IMR-90 (cell line): ENCODE measurements at regions not wholly inside any gene's neighbourhood (a gene's known extent, or its start where the extent isn't known, plus 50 kb on each side); places are given as distances from the start of the nearest gene placed in this dataset.

Experiments used
- FOS ChIP-seq: fragments of 150-350 bp; IDR thresholded peaks from 2 replicates; pipeline ENCODE4 v1.6.1; 2016; ENCODE audit warnings: low read depth, low read length
- MAZ ChIP-seq: IDR thresholded peaks from 2 replicates; pipeline ENCODE4 v1.6.1; 2012; ENCODE audit warnings: low read depth, mild to moderate bottlenecking, low read length, improper control_type of control experiment, moderate library complexity, borderline replicate concordance
- RCOR1 ChIP-seq: IDR thresholded peaks from 2 replicates; pipeline ENCODE4 v1.6.1; 2012; ENCODE audit warnings: mild to moderate bottlenecking, low read length, improper control_type of control experiment; ENCODE audit not compliant: insufficient replicate concordance
- SMC3 ChIP-seq: fragments of 150-350 bp; IDR thresholded peaks from 2 replicates; pipeline ENCODE4 v1.6.1; 2016; ENCODE audit warnings: low read depth, mild to moderate bottlenecking, antibody characterized with exemption, low read length, moderate library complexity
- USF2 ChIP-seq: fragments of 150-350 bp; IDR thresholded peaks from 2 replicates; pipeline ENCODE4 v1.6.1; 2017; ENCODE audit warnings: mild to moderate bottlenecking, antibody characterized with exemption, low read length, low read depth
- TF ChIP-seq, protein P1 (sequence below): conservative IDR thresholded peaks from 2 replicates; pipeline ENCODE4 v1.5.1; 2012; ENCODE audit warnings: mild to moderate bottlenecking, low read depth, low read length, improper control_type of control experiment
- TF ChIP-seq, protein P2 (sequence below): fragments of 150-350 bp; IDR thresholded peaks from 2 replicates; pipeline ENCODE4 v1.6.1; 2016; ENCODE audit warnings: low read depth, mild to moderate bottlenecking, low read length, moderate library complexity, borderline replicate concordance

GRCh38 chr3:124643453-124643852 is 86.8 kb upstream of the UMPS start:
- TF ChIP-seq, protein P1, sequence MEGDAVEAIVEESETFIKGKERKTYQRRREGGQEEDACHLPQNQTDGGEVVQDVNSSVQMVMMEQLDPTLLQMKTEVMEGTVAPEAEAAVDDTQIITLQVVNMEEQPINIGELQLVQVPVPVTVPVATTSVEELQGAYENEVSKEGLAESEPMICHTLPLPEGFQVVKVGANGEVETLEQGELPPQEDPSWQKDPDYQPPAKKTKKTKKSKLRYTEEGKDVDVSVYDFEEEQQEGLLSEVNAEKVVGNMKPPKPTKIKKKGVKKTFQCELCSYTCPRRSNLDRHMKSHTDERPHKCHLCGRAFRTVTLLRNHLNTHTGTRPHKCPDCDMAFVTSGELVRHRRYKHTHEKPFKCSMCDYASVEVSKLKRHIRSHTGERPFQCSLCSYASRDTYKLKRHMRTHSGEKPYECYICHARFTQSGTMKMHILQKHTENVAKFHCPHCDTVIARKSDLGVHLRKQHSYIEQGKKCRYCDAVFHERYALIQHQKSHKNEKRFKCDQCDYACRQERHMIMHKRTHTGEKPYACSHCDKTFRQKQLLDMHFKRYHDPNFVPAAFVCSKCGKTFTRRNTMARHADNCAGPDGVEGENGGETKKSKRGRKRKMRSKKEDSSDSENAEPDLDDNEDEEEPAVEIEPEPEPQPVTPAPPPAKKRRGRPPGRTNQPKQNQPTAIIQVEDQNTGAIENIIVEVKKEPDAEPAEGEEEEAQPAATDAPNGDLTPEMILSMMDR, result no peak
- TF ChIP-seq SMC3, result no peak
- TF ChIP-seq USF2, result no peak
- no peak for TF ChIP-seq MAZ
- TF ChIP-seq FOS, result no peak
- TF ChIP-seq, protein P2, sequence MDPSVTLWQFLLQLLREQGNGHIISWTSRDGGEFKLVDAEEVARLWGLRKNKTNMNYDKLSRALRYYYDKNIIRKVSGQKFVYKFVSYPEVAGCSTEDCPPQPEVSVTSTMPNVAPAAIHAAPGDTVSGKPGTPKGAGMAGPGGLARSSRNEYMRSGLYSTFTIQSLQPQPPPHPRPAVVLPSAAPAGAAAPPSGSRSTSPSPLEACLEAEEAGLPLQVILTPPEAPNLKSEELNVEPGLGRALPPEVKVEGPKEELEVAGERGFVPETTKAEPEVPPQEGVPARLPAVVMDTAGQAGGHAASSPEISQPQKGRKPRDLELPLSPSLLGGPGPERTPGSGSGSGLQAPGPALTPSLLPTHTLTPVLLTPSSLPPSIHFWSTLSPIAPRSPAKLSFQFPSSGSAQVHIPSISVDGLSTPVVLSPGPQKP, result no peak
- no peak for TF ChIP-seq RCOR1
